ENCODE measurements at regions not wholly inside any gene's neighbourhood (a gene's known extent, or its start where the extent isn't known, plus 50 kb on each side); places are given as distances from the start of the nearest gene placed in this dataset.

DNA sequence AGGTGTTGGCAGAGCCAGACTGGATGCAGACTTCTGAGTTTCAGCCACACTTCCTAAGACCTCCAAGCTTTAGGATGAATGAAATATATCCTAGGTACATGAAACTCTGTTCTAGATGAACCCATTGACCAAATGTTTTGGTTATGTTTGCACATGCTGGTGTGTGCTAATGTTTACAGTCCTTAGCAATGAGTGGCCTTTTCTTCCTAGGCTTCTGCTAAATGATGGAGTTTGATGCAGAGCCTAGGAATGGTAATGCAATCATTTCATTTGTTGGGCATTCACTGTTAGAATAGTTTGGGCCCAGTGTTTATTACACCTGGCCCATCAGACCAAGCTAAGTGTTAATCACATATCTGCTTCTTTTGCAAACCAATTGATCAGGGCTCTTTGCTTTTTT lies 464.7 kb downstream of the MEIS1 start:
- TF ChIP-seq, protein P1, sequence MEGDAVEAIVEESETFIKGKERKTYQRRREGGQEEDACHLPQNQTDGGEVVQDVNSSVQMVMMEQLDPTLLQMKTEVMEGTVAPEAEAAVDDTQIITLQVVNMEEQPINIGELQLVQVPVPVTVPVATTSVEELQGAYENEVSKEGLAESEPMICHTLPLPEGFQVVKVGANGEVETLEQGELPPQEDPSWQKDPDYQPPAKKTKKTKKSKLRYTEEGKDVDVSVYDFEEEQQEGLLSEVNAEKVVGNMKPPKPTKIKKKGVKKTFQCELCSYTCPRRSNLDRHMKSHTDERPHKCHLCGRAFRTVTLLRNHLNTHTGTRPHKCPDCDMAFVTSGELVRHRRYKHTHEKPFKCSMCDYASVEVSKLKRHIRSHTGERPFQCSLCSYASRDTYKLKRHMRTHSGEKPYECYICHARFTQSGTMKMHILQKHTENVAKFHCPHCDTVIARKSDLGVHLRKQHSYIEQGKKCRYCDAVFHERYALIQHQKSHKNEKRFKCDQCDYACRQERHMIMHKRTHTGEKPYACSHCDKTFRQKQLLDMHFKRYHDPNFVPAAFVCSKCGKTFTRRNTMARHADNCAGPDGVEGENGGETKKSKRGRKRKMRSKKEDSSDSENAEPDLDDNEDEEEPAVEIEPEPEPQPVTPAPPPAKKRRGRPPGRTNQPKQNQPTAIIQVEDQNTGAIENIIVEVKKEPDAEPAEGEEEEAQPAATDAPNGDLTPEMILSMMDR (IDR thresholded peaks at IDR 0.05) = no peak
- no peak for TF ChIP-seq POLR2AphosphoS5 (IDR thresholded peaks at IDR 0.05)
